HG03460 (cell line): ENCODE measurements at regions not wholly inside any gene's neighbourhood (a gene's known extent, or its start where the extent isn't known, plus 50 kb on each side); places are given as distances from the start of the nearest gene placed in this dataset.

Experiments
- ATAC-seq: cut with Tn5 transposase; IDR thresholded peaks from one replicate; pipeline ENCODE4 v1.9.1; 2021; ENCODE audit not compliant: unreplicated experiment

DNA sequence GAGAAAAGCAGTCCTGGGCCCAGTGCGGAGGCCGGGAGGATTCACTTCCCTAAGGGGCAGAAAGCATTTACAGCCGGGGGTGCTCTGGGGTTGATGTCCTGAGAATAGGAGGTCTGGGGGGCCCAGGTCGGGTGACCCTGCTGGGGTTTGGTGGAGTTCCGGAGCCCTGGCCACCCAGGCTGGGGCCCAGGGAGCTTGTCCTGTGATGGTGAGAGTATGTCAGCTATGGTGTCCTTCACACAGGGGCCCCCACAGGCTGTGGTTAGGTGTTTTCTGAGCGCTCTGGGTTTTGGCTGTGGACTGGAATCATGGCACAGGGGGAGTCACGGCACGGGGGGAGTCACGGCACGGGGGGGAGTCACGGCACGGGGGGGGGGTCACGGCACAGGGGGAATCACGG is 54.5 kb upstream of the TMEM18 start:
- ATAC-seq, result no peak

GRCh38 chr2:729376-729861 is 52.2 kb upstream of the TMEM18 start:
- ATAC-seq, result no peak

DNA sequence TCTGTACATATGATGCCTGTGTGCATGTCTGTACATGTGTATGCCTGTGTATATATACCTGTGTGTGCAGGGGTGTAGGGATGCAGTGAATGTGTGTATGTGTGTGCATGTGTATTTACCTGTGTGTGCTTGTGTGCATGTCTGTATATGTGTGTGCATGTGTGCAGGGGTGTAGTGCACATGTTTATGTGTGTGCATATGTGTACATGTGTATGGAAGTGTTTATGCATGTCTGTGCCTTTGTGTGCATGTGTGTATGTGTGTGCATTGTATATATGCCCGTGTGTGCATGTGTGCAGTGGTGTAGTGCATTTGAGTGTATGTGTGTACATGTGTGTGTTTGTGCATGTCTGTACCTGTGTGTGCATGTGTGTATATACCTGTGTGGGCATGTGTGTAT is 51.0 kb upstream of the TMEM18 start:
- no peak for ATAC-seq

DNA sequence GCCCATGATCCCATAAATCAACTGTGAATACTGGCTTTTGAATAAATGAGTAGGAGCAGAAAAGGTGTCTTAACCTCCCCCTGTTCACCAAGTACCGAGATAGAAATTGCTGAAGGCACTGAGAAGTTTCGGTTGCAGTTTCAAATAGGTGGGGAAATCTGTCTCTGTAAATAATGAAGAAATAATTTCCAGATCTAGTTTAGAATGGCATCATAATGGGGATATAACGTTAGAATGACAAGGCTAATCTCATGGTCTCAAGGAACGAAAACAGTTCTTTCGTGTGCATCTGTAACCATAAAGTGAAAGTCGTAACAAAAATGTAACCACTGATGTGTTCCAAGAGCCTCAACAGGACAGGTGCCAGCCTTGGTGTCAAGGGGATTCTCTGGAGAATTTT is 49.9 kb upstream of the TMEM18 start:
- peak; percentile 81 for ATAC-seq
